HG02973 (cell line): ENCODE measurements at regions not wholly inside any gene's neighbourhood (a gene's known extent, or its start where the extent isn't known, plus 50 kb on each side); places are given as distances from the start of the nearest gene placed in this dataset.
A peak's percentile ranks its signal among the peaks of the same experiment; 100 is the strongest.

ENCODE experiments used
- ATAC-seq: cut with Tn5 transposase; IDR thresholded peaks from one replicate; pipeline ENCODE4 v1.9.1; 2021; ENCODE audit warnings: moderate library complexity; ENCODE audit not compliant: unreplicated experiment

DNA sequence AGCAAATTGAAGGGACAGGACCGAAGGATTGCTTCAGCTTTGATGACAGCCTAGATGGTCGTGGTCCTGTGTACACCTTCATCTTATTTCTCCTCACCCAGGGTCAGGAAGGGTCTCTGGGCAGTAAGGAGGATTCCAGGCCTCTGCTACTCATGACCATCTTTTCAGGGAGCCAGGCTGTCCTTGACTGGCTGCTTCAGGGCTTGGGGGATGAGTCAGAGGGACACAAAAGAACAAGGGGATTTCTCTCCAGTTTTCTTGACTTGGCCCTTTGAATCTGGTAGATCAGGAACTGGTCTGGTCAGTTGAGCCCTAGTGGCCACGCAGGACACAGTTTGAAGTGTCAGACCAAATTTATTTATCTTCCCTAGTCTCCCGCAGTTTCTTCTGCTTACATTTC is 402.1 kb upstream of the CHD6 start:
- no peak for ATAC-seq

DNA sequence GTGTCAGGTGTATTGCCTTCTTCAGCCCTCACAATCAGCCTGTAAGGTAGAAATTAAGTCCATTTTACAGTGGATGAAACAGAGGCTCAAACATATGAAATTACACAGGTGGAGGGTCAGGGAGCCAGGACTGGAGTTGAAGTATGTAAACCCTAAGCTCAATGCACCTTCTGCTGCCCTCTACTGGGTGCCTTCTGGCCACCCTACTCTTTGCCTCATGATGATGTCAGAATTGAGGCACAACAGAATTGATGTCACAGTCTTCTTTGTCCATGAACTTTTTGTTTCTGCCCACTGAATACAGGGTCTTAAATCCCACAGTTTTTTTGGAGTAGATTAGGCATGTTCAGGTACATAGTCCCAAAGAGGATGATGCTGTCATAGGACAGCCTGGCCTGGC is 400.8 kb upstream of the CHD6 start:
- ATAC-seq: no peak

DNA sequence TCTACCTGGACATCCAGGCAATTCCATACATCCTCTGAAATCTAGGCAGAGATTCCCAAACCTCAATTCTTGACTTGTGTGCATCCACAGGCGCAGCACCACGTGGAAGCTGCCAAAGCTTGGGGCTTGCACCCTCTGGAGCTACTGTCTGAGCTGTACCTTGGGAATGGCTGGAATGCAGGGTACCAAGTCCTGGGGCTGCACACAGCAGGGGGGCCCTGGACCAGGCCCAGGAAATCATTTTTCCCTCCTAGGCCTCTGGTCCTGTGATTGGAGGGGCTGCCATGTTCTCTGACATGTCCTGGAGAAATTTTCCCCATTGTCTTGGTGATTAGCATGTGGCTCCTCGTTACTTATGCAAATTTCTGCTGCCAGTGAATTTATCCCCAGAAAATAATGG is 391.9 kb upstream of the CHD6 start:
- ATAC-seq: no peak

DNA sequence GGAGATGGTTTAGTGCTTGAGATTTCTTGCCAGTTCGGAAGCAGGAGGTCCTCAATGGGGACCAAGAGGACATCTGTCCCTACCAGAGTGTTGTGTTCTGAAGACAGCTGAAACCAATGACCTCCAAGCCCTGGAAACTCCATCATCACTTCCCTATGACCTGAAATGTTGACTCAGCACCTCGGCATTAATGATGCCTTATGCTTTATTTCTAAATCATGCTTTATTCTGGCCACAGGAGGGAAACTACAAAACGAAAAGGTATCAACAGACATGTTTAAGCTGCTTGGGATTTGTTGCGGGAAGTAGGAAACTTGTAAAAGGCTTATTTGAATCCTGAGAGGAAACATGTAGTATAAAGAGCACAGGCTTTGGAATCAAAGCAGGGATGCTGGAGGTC is 389.1 kb upstream of the CHD6 start:
- ATAC-seq: no peak

DNA sequence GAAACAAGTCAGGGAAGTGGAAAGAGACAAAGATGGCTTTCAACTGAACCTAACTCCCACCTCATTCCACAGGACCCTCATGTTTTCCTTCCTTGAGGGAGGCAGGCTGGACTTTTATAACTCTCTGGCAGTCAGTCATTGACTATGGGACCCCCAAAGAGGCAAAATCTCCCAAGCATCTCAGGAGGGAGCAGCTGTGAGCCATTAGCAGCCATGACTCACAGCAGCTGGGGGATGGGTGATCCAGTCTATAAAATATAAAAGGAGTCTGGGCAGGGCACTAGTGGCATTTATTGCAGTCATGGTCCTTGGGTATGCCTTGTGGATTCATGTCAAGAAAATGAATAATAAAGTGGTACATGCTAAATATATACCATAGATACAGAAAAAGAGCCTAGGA is 387.0 kb upstream of the CHD6 start:
- no peak for ATAC-seq

DNA sequence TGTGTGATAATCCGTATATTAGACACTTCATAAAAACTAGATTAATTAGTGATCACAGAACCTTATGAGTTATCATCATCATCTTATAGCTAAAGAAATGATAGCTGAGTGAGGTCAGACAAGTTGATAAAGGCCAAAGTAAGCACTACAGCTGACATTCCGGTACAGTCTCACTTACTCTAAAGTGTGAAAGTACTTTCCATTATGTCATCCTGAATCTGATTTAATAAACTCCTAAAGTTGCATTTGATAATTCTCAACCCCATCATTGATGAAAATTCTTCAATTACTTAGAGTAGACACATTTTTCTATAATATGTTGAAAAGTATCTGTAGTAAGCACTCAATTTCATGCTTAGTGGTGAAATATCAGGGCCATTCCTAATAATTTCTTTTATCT is 385.2 kb upstream of the CHD6 start:
- no peak for ATAC-seq

DNA sequence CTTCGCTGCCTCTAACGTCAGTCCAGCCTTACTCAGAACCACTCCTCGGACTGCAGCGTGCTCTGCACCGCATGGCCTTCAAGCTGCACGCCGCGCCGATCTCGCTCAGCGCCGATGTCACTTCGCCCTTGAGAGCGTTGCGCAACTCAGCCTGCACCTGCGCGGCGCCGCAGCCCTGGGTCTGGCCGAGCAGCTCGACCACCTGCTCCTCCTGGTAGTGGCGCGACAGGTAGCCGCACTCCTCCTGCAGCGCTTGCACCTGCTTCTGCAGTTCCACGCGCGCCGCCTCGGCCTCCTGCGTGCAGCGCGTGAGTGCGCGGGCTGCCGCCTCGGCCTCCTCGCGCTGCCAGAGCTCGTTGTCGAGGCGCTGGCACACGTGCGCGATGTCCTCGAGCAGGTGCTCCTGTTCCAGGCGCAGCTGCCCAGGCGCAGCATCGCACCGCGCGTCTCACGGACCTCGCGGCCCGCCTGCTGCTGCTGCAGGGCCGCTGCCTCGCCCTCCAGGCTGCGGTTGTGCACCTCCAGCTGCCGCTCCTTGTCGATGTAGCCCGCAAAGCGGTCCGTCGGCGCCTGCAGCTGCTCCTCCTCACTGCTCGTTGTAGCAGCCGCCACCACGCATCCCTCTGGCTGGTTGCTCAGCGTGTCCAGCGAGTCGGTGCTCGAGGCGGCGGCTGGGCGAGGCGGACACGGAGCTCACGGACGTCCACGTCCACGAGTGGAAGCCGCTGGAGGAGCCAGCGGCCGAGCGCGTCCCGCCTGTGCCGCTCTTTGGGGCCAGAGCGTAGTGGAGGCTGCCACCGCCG is 380.6 kb upstream of the CHD6 start:
- no peak for ATAC-seq

DNA sequence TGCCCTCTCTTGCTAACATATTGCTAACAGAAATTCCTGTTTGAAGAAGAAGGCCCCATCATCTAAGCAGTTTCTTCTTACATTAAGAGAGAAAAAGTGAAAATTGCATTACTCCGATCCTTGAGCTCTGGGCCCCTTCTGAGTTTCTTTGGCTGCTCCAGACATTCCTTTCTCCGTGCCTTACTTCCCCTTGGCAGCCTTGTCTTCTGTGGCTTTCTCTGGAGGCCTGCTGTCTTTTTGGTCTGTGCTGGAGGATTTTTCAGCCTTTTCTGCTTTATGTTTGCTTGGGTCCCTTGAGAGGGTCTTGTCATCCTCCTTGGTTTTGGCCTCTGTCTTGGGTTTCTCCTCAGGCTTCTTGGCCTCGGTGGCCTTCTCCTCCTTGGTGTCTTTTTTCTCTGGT is 378.8 kb upstream of the CHD6 start:
- ATAC-seq: no peak

DNA sequence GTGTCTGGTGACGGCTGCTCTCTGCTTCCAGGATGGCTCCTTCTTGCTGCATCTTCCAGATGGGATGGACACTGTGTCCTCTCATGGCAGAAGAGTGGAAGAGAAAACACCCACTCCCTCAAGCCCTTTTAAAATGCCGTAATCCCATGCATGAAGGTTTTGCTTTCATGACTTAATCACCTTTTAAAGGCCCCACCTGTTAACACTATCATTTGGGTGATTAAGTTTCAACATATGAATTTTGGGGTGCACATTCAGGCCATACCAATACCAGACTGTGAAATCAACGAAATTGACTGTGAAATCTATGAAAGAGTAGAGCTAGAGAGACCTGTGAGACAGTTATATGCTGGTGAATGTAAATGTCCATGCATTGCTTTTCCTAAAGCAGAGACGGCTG is 374.3 kb upstream of the CHD6 start:
- ATAC-seq: no peak

DNA sequence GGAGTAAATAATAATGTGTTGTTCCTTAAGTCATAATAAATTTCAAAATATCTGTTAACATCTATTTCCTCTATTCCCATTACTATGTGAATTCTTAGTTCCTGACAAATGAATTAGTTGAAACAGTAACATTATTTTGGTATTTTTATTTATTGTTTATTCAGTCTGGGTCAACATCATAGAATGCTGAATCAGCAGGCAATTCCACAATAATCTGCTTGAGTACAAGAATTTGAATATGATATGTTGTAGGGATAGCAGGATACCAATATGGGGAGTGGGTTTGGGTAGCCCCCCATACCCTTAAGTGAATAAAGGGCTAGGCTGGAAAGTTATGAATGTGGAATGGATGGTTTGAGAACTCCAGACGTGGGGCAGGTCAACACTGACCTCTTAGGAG is 373.2 kb upstream of the CHD6 start:
- ATAC-seq: no peak

DNA sequence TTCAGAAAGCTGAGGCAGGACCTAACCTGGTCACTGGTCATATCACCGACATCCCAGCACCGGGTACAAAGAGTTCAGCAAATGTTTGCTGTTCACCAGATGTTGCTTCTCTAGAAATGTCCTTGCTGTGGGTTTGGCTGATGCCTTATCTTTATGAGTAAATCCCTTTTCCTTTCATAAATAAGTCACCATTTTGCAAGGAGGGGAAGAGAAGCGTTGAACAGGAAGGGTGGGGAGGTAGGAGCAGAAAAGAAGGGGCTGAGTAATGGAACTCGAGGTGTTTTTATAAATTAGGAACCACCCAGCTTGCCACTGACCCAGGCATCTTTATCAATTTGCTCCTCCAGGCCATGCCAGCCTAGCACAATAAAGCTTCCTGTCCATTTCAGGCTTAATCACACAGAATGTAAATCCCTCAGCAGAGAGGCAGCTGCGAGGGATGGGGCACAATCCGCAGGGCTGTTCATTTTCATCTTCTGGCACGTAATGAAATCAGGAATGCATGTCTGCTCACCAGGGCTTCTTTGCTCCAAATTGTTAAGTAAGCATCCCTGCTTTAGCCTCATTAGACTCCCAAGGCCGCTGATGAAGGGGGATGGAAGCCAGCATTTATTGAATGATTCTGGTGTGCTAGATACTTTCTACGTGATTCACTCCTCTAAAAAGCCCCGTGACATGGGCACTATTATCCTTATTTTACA is 371.9 kb upstream of the CHD6 start:
- ATAC-seq: no peak

DNA sequence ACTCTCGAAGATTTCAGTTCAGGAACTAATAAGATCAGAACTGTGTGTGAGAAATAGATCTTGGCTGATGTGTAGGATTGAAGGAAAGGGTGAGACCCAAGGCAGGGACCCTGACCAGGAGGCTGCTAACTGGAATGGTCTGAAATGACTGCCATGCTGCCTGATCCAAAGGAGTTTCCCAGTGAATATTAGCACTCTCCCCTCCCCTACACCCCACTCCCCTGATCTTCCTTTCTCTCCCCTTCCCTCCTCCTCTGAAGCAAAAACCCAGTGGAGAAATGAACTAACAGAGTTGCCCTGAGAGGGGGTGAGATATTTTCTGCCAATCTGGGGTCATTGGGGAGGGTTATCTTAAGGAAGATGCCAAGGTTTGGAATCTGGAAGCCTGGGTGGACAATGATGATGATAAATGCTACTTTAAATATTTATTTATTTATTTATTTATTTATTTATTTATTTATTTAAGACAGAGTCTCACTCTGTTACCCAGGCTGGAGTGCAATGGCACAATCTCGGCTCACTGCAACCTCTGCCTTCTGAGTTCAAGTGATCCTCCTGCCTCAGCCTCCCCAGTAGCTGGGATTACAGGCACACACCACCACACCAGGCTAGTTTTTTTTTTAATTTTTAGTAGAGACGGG is 371.0 kb upstream of the CHD6 start:
- no peak for ATAC-seq

DNA sequence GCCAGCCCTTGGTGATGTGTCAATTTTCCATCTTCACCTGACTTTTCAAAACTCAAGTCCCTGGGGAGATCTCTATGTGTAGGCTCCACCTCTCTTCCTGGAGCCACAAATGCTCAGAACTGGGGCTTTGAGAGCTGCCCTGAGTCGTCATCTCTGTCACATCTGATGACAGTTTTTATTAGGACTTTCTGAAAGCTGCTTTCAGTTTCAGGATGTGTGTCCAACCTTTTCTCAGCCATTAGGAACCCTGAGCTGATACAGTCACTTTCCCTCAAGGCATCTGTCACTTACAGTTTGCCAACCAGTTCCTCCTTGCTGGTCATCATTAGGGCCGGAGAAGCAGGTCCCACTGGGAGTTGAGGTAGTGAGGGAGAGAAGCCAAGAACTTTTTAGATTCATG is 365.9 kb upstream of the CHD6 start:
- peak; percentile 65 for ATAC-seq

DNA sequence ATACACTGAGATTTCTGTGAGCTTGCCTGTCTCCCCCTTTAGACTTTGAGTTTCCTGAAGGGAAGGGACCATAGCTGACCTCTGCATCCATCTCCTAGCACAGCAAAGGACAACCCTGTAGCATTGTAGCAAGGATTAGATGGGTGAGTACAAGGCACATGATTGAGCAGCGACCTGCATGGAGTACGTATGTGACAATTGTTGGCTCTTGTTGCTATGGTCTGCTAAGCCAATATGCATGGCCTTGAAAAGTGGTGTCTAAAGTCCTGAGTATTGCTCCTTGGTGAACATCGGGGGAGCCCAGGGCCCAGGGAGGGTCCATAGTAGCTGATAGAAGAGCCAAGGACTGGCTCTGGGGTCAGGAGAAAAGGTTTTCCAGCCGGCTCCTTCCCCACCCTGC is 365.0 kb upstream of the CHD6 start:
- no peak for ATAC-seq

DNA sequence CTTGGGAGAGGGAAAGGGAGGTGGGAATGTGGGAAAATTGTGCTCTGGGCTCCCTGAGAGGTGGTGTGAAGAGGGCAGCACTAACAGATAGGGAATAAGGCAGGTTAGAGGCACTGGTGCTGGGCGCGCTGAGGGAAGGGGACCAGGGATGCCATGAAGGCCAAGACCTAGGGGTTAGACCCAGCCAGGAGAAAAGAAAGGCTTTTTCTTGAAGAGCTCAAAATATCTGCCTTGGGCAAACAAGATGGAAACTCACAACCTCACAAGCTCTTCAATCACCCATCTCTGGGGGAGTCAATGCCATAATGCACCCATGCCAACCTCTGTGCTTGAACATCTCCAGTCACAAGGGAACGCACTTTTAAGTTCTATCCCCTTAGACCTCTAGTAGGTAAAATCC is 363.6 kb upstream of the CHD6 start:
- ATAC-seq: no peak

DNA sequence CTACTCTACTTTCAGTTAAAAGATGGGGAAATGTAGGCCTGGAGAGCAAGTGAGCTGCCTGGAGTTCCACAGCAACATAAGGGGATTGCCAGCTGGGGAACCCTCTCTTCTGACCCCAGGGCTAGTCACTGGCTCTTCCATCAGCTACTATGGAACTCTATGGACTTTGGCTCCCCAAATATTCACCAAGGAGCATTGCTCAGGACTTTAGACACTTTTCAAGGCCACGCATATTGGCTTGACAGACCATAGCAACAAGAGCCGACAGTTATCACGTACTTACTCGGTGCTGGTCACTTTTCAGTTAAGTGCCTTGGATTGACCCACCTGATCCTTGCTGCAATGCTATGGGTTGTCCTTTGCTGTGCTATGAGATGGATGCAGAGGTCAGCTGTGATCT is 360.7 kb upstream of the CHD6 start:
- ATAC-seq: no peak

DNA sequence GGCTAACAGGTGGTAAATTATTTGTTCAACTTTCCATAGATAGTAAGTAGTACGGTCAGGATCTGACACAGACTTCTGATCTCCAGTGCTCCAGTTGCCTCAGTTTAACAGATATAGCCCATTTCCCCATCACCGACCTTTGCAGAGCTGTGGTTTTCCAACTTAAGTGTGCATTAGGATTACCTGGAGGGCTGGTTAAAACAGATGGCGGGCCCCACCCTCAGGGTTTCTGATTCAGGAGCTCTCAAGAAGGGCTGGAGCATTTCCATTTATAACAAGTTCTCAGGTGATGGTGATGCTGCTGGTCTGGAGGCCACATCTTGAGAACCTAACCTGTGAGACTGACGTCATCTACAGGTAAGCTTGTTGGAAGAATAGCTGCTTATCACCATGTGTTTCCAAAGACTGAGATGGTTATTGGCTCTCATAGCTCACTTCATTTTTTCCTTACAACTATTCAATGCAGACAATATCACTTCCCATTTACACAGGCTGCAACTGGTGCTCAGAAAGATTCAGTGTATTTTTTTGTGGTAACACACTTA is 360.1 kb upstream of the CHD6 start:
- no peak for ATAC-seq

DNA sequence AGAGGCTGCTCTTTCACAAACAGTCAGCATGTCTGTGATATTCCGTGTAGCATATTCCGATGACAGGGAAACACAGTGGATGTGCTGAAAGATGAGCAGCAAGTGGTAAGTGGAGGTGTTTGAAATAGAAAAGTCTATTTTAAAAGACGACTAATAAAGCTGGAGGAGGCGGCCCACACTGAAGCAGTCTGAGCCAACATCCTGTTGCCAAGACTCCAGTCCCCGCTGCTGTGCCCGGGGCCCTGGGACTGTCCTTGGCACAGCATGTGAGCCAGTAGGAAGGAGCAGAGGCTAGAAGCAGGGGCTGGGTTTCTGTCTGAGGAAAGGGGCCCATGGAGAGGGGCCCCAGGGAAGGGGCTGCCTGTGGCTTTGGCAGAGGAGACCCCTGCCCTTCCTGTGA is 351.5 kb upstream of the CHD6 start:
- no peak for ATAC-seq

DNA sequence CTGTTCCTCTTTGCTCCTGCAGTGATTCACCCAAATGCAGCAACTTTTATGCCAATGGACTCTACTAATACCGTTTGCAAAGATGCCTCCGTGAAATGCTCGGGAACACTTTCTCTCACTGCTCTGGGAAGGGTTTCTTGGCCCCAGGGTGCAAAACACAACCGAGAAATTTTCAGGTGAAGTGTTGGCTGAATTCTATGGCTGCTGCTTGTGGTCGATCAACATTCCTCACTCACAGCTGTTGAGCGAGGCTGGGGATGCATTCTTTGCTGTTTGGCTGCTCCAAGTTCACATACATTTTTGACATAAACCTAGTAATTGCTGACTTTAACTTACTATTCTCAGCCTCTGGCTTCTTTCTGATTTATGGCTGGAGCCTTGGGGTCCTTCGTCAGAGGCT is 342.0 kb upstream of the CHD6 start:
- ATAC-seq: no peak

DNA sequence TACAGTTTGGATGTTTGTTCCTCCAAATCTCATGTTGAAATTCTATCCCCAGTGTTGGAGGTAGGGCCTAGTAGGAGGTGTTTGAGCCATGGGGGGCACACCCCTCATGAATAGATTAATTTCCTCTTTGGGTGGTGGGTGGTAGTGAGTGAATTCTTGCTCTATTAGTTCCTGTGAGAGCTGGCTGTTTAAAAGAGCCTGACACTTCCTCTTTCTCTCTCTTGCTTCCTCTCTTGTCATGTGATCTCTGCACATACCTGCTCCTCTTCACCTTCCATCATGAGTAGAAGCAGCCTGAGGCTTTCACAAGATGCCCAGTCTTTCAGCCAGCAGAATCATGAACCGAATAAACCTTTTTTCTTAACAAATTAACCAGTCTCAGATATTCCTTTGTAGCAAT is 340.2 kb upstream of the CHD6 start:
- ATAC-seq: no peak

DNA sequence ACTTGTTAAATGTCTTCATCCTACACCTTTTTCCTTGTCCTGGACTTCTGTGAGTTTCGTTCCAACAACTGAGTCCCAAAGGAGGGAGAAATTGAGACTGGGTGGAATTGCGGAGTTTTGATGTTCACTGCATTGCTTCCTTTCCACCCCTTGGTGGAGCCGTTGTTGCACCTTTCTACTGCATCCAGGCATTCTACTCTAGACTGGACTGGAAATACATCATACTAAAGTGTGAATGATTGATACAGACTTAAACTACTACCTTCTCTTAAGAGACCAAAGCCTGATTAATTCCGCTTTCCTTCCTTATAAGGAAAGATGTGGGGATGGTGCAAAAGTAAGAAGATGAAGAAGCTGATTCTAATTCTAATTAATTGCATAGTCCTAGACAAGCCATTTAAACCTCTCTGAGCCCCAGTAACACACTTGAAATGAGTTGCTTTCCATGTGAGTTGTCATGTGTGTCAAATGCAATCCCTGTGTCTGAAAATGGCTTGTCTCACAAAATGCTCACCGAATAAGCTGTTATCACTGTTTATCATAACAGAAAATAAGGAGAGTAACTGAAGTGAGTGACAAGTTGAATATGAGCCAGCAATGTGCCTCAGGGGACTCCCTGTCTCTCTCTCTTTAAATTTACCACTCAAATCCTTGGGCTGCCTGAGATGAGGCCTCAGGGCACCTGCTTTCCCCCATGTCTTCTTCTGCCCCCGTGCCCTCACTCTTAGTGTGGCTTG is 338.3 kb upstream of the CHD6 start:
- no peak for ATAC-seq
